Stimulated activated CD8-positive, alpha-beta memory T cell treated with anti-CD3 and anti-CD28 coated beads, Interleukin-2, amount 100 ng/mL, for 48 hours (primary cell): ENCODE measurements at regions not wholly inside any gene's neighbourhood (a gene's known extent, or its start where the extent isn't known, plus 50 kb on each side); places are given as distances from the start of the nearest gene placed in this dataset.

Experiments
- DNase-seq, 2 donors: peaks; one replicate each; pipeline ENCODE4 v3.0.0-alpha.2; 2020; ENCODE audit warnings: low read depth in 2 of 2

- DNase-seq: no peak
These were observed 109.4 kb upstream of the SPRY4 start for GRCh38 chr5:142434322-142434612.

DNA sequence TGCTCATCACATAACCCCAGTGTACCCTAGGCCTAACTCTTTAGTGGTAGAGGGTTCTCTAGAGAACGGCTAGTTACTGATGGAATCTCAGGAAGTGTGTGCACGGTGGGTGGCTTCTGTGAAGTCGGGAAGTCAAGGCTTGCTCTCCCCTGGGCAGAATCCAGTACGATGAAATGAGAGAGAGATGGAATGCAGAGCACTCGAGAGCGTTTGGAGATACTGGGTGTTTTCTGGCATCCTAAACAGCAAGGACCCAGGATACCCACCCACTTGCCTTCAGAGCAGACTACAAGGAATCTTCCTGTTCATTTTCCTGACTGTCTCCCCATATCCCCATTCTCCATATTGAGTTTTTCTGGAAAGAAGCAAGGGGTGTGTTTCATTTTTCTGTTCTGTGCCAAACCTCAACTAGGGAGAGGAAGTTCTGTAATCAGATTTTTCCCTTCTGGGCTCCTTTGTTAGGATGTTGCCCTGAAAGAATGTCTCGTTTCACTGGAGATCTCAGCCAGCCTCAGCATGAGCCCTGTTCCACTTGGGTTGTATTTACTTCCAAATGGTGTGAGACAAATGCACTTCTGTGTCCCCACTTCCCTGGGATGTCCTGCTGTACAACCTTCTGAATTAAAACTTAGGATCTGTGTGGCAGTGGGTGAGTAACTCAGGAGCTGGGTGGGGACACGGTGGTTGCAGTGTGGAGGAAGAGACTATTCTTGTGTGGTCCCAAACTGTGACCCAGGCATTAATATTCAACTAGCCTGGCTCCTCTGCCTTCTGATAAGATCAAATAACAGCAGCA, 108.9 kb upstream of the SPRY4 start:
- no peak for DNase-seq

- DNase-seq: peak in 1 of 2 donors; percentile 13
These were observed 108.1 kb upstream of the SPRY4 start for GRCh38 chr5:142432961-142433360.

DNA sequence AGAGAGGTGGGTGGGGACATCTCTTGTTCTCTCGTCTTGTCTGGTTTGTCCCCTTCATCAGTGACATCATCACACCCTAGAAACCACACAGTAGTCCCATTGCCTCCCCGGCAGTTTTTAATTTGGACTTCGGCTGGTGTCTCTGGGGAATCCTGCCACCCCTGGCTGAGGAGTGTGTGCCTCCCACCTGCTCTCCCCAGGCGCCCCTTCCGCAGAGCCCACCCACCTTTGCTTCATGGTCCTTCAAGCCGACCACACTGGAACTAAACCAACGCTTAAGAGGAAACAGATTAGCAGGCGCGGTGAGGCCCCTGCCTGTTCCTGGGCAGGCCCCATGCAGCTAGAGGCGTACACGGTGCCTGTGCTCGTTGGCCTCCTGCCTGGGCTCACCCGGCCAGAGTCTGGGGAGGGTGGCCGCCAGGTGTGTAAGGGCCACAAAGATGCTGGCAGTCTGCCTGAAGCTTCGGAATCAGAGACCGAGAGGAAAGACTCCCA, 107.6 kb upstream of the SPRY4 start:
- DNase-seq: peak; percentile 12 to 18

DNA sequence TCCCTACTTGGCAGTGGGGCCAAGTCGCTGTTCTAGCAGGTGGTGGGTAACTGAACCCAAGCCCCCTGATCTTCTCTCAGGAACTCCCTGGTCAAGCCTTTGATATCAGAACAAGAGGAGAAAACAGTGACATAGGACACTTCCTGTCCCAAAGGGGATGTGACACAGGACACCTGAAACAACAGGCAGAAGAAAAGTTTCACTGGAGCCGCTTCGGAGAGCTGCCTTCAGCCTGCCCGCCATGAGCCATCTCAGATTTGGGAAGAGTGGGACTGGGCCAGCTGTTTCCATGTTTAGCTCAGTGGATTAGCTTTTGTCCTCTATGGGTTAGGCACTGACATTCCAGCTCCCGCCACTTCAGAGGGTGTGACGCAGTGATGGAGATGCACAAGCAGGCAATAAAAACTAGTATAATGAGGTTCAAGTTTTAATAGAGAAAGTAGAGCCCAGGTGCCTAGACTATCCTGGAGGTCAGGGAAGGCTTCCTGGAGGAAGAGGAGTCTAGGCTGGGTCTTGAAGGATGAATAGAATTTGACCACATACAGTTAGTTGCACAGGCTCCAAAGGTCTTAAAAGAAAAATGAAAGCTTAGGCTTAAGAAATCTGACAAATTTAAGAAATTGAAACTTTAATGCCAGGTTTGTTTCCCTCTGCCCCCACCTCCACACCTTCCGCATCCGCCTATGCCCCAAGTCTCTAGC, 104.1 kb upstream of the SPRY4 start:
- no peak for DNase-seq

GRCh38 chr5:142428036-142428772, 103.4 kb upstream of the SPRY4 start:
- DNase-seq: no peak

- DNase-seq: no peak
These were observed 102.7 kb upstream of the SPRY4 start for GRCh38 chr5:142427529-142427928.

DNA sequence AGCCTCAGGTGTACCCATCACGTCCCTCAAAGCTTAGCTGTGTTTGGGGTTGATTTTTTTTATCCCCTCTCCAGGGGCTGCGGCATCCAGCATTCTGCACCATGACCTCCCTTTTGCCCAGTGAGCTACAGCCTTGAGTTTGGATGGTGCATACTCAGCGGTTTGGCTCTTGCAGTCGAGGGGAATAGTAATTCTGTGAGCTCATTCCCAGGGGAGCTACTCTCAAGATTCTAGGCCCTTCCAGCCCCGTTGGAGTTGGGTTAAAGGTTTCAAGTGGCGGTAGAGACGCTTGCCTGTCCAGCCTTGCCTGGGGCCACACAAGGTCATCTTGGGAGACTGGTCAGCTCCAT, 102.2 kb upstream of the SPRY4 start:
- no peak for DNase-seq

- peak in 1 of 2 donors; percentile 10 for DNase-seq
These were observed 101.6 kb upstream of the SPRY4 start for GRCh38 chr5:142426129-142427014.

DNA sequence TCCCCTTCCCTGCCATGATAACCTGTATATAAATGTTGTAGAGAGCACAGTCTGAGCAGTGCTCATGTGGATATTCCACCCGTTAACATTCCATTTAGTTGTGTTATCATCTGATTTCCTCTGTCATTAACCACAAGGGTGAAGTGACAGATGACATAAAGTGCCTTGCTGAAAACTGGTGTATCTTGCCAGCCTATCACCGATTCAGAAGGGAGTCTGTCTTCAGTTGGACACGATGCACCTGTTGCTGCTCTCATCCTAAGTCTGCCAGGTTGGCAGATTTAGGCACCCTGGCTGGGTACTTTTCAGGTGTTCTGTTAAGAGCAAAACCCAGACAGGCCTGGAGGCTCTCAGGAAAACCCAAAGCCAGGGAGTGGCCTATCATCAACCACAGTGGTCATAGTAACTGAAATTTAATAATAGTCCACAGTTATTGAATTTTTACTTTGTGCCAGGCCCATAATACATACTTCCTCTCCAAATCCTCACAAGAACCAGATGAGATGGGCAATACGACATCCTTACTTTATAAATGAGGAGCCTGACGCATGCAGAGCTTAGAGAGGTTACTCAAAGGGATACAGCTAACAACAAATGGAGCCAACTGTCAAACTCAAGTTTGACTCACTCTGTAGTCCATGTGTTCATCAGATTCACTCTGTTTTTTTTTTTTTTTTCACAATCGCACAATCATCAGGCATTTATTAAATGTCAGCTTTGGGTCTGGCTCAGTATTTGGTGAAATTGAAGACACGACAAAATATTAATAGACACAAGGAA, 100.7 kb upstream of the SPRY4 start:
- DNase-seq: no peak

GRCh38 chr5:142422429-142422828, 97.6 kb upstream of the SPRY4 start:
- no peak for DNase-seq

DNA sequence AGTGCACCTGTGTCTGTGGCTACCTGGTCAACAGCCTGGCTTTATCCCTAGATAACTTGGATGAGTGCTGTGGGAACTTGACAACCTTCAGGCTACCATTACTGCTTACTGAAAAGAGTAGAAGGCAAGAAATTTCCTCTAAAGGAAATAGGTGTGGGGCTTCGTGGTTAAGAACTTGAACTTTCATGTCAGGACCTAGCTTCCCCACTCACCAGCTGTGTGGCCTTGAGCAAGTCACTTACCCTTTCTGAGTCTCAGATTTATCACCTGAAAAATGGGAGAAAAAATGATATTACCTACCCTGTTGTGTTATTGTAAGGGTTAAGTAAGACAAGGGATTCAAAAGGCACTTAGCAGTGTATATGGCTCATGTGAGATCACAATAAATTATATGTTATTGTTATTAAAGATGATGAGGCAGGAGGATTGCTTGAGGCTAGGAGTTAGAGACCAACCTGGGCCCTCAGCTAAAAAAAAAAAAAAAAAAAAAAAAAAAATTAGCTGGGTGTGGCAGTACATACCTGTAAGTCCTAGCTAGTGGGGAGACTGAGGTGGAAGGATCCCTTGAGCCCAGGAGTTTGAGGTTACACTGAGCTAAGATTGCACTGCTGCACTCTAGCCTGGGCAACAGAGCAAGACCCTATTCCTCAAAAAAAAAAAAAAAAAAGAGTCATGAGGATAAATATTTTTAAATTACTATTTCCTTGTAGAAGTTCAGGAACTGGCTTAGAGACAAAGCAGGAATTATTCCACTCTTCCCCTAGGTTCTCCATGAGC, 97.0 kb upstream of the SPRY4 start:
- DNase-seq: no peak

DNA sequence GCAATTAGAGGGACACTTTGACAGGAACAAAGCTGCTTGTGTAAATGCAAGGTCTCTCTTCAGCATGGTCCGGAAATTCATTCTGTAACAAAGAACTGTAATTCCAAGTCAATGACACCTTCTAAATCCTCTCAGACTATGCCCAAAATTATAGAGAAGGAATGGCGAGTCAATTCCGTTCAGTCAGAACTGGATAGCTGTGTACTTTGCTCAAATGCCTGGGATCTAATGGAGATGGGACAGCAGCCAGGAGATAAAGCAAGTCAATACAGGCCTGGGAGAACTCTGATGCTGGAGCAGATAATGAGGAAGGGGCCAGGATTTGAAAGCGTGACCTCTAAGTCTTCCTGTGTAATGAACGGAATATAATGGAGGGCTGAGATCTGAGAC, 96.4 kb upstream of the SPRY4 start:
- no peak for DNase-seq

DNA sequence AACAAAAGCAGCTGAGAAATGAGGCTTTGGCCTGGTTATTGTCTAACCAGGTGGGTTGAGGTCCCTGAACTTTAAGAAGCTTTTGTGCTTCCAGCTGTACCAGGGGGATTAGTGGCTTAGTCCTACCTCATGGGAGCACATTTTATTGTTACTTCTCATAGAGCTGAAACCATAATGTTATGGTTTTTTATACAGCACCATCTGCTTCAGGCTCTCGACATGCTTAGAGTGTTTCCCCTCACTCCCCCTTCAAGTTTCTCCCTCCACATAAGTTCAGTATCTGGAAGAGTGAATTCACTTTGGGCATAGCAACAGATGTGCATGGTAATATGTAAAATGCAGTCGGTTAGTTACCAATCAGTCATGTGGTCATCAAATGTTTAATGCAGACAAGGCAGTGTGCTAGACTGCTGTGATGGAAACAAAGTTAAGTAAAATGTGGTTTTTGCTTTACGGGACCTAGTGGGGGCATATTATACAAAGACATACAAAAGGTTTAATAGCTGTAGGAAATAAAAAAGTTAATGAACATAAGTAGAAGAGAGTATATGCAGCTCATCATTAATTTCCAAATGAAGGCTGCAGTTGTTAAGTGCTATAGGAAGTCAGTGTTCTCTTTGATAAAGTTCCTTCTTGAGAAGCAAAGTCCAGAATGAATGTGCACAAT, 95.9 kb upstream of the SPRY4 start:
- DNase-seq: no peak

GRCh38 chr5:142412581-142412980, 87.8 kb upstream of the SPRY4 start:
- no peak for DNase-seq

DNA sequence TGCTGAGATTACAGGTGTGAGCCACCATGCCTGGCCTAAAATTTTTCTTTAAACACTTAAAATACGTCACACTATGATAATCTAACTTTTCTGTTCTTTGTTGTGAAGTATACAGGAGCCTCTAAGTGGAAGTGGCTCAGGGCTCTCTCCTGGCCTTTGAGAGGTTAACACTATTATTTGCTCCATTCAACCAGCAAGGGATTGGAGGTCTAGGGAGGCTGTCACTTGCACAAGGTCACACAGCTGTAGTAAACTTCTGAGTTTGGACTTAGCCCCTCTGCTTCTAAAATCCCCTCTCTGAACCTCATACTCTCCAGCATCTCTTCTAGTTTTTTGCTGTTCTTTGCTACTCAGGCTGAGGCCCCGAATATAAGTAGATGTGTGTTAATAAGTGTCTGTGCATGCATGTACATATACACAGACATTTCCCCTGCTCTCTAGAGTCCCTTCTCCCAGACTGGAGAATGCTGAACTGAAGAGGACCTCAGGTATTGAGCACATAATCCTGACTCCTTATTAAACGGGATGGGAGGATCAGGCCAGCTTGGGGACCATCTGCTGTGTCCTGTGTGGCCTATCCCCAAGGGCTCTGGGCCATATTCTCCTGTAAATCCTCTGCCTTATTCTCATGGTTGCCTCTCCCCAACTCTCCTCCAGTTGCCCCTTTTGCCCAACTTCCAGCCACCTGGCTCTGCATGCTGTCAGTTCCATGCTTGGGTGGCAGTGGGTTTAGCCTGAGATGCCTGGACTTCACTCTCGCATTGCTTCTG, 87.0 kb upstream of the SPRY4 start:
- no peak for DNase-seq

DNA sequence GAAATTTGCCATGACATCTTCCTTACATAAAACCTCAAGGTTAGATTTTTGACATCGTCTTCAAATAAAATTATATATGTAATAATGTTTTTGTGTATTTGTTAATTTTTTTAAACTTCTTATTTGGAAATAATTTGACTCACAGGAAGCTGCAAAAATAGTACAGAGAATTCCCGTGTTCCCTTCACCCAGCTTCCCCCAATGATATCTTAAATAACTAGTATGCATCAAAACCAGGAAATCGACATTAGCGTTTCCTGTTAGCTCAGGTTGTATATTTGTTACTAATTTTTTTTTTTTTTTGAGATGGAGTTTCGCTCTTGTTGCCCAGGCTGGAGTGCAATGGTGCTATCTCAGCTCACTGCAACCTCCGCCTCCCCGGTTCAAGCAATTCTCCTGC, 86.3 kb upstream of the SPRY4 start:
- DNase-seq: no peak

GRCh38 chr5:142408981-142409481, 84.2 kb upstream of the SPRY4 start:
- DNase-seq: no peak

GRCh38 chr5:142408536-142408935, 83.7 kb upstream of the SPRY4 start:
- no peak for DNase-seq
